ENCODE measurements at regions not wholly inside any gene's neighbourhood (a gene's known extent, or its start where the extent isn't known, plus 50 kb on each side); places are given as distances from the start of the nearest gene placed in this dataset.

- DNase-seq, result no peak
Measured at GRCh38 chr11:81159900-81160299, 1573.8 kb downstream of the FAM181B start.

- no peak for DNase-seq
Measured at GRCh38 chr11:81135570-81135969, 1598.1 kb downstream of the FAM181B start.

- no peak for DNase-seq
Measured at GRCh38 chr11:81129618-81130017, 1604.0 kb downstream of the FAM181B start.

GRCh38 chr11:81112718-81113117 is 1620.9 kb downstream of the FAM181B start:
- no peak for DNase-seq

GRCh38 chr11:81104051-81104450 is 1629.6 kb downstream of the FAM181B start:
- DNase-seq, result no peak

- peak; percentile 5 for DNase-seq
Measured at GRCh38 chr11:81098471-81098870, 1635.2 kb downstream of the FAM181B start.

GRCh38 chr11:81092522-81092921 is 1641.1 kb downstream of the FAM181B start:
- DNase-seq, result no peak

- DNase-seq, result no peak
Measured at GRCh38 chr11:81089242-81089641, 1644.4 kb downstream of the FAM181B start.

- no peak for DNase-seq
Measured at GRCh38 chr11:81080476-81080875, 1639.6 kb upstream of the TENM4 start.

GRCh38 chr11:81072273-81072672 is 1631.4 kb upstream of the TENM4 start:
- peak; percentile 32 for DNase-seq

GRCh38 chr11:81071606-81072005 is 1630.8 kb upstream of the TENM4 start:
- DNase-seq, result peak; percentile 21

GRCh38 chr11:81070948-81071347 is 1630.1 kb upstream of the TENM4 start:
- no peak for DNase-seq

- DNase-seq, result no peak
Measured at GRCh38 chr11:81059356-81059755, 1618.5 kb upstream of the TENM4 start.

GRCh38 chr11:81052344-81053158 is 1611.7 kb upstream of the TENM4 start:
- DNase-seq, result no peak

- DNase-seq, result no peak
Measured at GRCh38 chr11:81039916-81040524, 1599.2 kb upstream of the TENM4 start.

GRCh38 chr11:81036168-81036870 is 1595.5 kb upstream of the TENM4 start:
- DNase-seq, result no peak

- peak; percentile 71 for DNase-seq
Measured at GRCh38 chr11:81033779-81034540, 1593.1 kb upstream of the TENM4 start.

- DNase-seq, result no peak
Measured at GRCh38 chr11:81032906-81033305, 1592.1 kb upstream of the TENM4 start.

GRCh38 chr11:81030186-81030585 is 1589.4 kb upstream of the TENM4 start:
- DNase-seq, result no peak

GRCh38 chr11:81026032-81026431 is 1585.2 kb upstream of the TENM4 start:
- no peak for DNase-seq

GRCh38 chr11:81022057-81022456 is 1581.2 kb upstream of the TENM4 start:
- DNase-seq, result no peak

- DNase-seq, result no peak
Measured at GRCh38 chr11:81010631-81011030, 1569.8 kb upstream of the TENM4 start.

- peak; percentile 48 for DNase-seq
Measured at GRCh38 chr11:81007046-81007445, 1566.2 kb upstream of the TENM4 start.

All from tongue (tissue), 1 donor.